Activated CD8-positive, alpha-beta memory T cell treated with anti-CD3 and anti-CD28 coated beads for 1 hour (primary cell): ENCODE measurements at regions not wholly inside any gene's neighbourhood (a gene's known extent, or its start where the extent isn't known, plus 50 kb on each side); places are given as distances from the start of the nearest gene placed in this dataset.

Source experiments
- DNase-seq, 2 donors: peaks; one replicate each; pipeline ENCODE4 v3.0.0-alpha.2; 2020; ENCODE audit warnings: low read depth in 1 of 2; ENCODE audit errors: extremely low read depth in 1 of 2

- no peak for DNase-seq
Measured at GRCh38 chr6:105484238-105485161, 81.6 kb upstream of the PREP start.

GRCh38 chr6:105483492-105483891 is 80.6 kb upstream of the PREP start:
- DNase-seq: no peak

GRCh38 chr6:105482921-105483320 is 80.0 kb upstream of the PREP start:
- no peak for DNase-seq

- DNase-seq: no peak
Measured at GRCh38 chr6:105482227-105482844, 79.5 kb upstream of the PREP start.

- no peak for DNase-seq
Measured at GRCh38 chr6:105476978-105477377, 74.1 kb upstream of the PREP start.

GRCh38 chr6:105474234-105474633 is 71.4 kb upstream of the PREP start:
- DNase-seq: no peak

- no peak for DNase-seq
Measured at GRCh38 chr6:105469946-105470345, 67.1 kb upstream of the PREP start.

- no peak for DNase-seq
Measured at GRCh38 chr6:105468850-105469249, 66.0 kb upstream of the PREP start.

- no peak for DNase-seq
Measured at GRCh38 chr6:105460860-105461259, 58.0 kb upstream of the PREP start.

- no peak for DNase-seq
Measured at GRCh38 chr6:105459864-105460263, 57.0 kb upstream of the PREP start.

- no peak for DNase-seq
Measured at GRCh38 chr6:105459049-105459448, 56.2 kb upstream of the PREP start.

GRCh38 chr6:105458551-105458950 is 55.7 kb upstream of the PREP start:
- DNase-seq: no peak

GRCh38 chr6:105458084-105458483 is 55.2 kb upstream of the PREP start:
- no peak for DNase-seq

GRCh38 chr6:105453968-105454367 is 51.1 kb upstream of the PREP start:
- DNase-seq: no peak

GRCh38 chr6:105452924-105453756 is 50.3 kb upstream of the PREP start:
- DNase-seq: peak; percentile 22 to 26
